SU-DHL-6 (cell line): ENCODE measurements at regions not wholly inside any gene's neighbourhood (a gene's known extent, or its start where the extent isn't known, plus 50 kb on each side); places are given as distances from the start of the nearest gene placed in this dataset.

Experiments used
- H2AFZ ChIP-seq: fragments of 200-600 bp; sonication (generic); 2 replicates; pipeline ENCODE4 v1.6.1; 2014; ENCODE audit warnings: low read depth, mild to moderate bottlenecking, moderate library complexity, mixed read lengths, antibody characterized with exemption, low read length; ENCODE audit not compliant: severe bottlenecking
- H3F3A ChIP-seq: fragments of 200-600 bp; shearing (Covaris generic); 2 replicates; pipeline ENCODE4 v1.6.0; 2016; ENCODE audit warnings: antibody characterized with exemption, mild to moderate bottlenecking; ENCODE audit not compliant: insufficient read depth
- H3K27ac ChIP-seq: fragments of 200-600 bp; sonication (generic); 2 replicates; pipeline ENCODE4 v1.5.1; 2016; ENCODE audit warnings: low read depth, mild to moderate bottlenecking, low read length, moderate library complexity, mixed read lengths
- H3K27me3 ChIP-seq: fragments of 200-600 bp; sonication (generic), shearing (Covaris generic); 2 replicates; pipeline ENCODE4 v1.6.0; 2014; ENCODE audit warnings: mild to moderate bottlenecking, low read length
- H3K36me3 ChIP-seq: fragments of 200-600 bp; sonication (generic); 2 replicates; pipeline ENCODE4 v1.6.1; 2014; ENCODE audit warnings: mild to moderate bottlenecking, low read length, mixed read lengths
- H3K4me2 ChIP-seq: fragments of 300-600, 200-600 bp; shearing (Covaris generic), sonication (generic); 2 replicates; pipeline ENCODE4 v1.6.0; 2014; ENCODE audit warnings: low read length, low read depth, mild to moderate bottlenecking; ENCODE audit not compliant: poor library complexity, severe bottlenecking
- H3K4me3 ChIP-seq: fragments of 200-600 bp; sonication (generic); 2 replicates; pipeline ENCODE4 v1.5.1; 2014; ENCODE audit warnings: antibody characterized with exemption, low read length, mild to moderate bottlenecking, mixed read lengths; ENCODE audit not compliant: insufficient read depth, poor library complexity, severe bottlenecking
- H3K79me2 ChIP-seq: fragments of 200-600 bp; sonication (generic); 2 replicates; pipeline ENCODE4 v1.6.1; 2014; ENCODE audit warnings: mild to moderate bottlenecking, low read length, moderate library complexity; ENCODE audit not compliant: insufficient read depth
- H3K9ac ChIP-seq: fragments of 200-600 bp; sonication (generic); 2 replicates; pipeline ENCODE4 v1.7.0; 2014; ENCODE audit warnings: mild to moderate bottlenecking, low read length
- H3K9me2 ChIP-seq: fragments of 200-600 bp; sonication (generic); replicated peaks from 2 replicates; pipeline ENCODE4 v1.6.1; 2014; ENCODE audit warnings: low read length; ENCODE audit not compliant: insufficient read depth
- H3K9me3 ChIP-seq: fragments of 200-600 bp; sonication (generic); 2 replicates; pipeline ENCODE4 v1.6.1; 2014; ENCODE audit warnings: low read length, mixed read lengths; ENCODE audit not compliant: insufficient read depth
- H4K20me1 ChIP-seq: fragments of 200-600 bp; sonication (generic); 2 replicates; pipeline ENCODE4 v1.6.1; 2014; ENCODE audit warnings: low read depth, mild to moderate bottlenecking, antibody characterized with exemption, low read length, moderate library complexity, mixed read lengths
- EZH2phosphoT487 ChIP-seq: fragments of 200-600 bp; sonication (generic), shearing (Covaris generic); conservative IDR thresholded peaks from 2 replicates; pipeline ENCODE4 v1.6.1; 2018; ENCODE audit warnings: mild to moderate bottlenecking, antibody characterized with exemption, low read length, moderate library complexity, mixed read lengths
- TF ChIP-seq, protein P1 (sequence below): fragments of 200-600 bp; sonication (generic); IDR thresholded peaks from one replicate; pipeline ENCODE4 v1.5.1; 2017; ENCODE audit warnings: antibody characterized with exemption, mild to moderate bottlenecking, low read length, moderate library complexity; ENCODE audit not compliant: insufficient read depth, poor library complexity, severe bottlenecking

DNA sequence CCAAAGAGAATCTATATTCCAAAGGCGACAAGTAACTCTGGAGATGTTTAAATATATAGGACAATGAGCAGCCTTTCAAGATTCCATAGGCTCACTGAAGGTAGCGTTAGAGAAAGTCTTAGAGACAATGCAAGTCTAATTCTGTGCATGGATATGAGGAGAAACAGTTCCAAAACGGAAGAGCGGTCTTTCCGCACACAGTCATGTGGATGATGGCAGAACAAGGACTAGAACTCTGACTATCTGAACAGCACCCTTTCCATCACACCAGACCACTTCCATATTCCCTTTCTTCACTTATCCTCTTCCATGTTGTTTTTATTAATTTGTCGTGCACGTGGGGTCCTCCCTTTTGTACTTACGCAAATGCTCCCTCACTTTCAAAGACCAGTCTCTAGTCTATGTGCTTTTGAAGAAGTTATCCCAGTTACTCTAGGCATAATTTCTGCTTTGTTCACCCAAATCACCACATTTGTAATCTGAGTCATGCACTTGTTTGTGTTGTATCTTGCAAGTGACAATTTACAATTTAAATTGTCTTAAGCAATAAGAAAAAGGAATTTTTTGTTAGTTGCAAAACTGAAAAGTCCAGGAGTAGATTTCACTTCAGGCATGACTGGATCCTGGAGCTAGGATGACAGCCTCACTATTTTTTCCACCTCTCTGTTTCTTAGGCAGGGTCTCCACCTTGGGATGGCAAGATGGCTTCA, 116.0 kb upstream of the ADRA1B start:
- no peaks in the 10 kb centered on the region for H3K36me3 ChIP-seq
- H3K27ac ChIP-seq, result no peak overlapping the region
- no peak for TF ChIP-seq EZH2phosphoT487
- TF ChIP-seq, protein P1, sequence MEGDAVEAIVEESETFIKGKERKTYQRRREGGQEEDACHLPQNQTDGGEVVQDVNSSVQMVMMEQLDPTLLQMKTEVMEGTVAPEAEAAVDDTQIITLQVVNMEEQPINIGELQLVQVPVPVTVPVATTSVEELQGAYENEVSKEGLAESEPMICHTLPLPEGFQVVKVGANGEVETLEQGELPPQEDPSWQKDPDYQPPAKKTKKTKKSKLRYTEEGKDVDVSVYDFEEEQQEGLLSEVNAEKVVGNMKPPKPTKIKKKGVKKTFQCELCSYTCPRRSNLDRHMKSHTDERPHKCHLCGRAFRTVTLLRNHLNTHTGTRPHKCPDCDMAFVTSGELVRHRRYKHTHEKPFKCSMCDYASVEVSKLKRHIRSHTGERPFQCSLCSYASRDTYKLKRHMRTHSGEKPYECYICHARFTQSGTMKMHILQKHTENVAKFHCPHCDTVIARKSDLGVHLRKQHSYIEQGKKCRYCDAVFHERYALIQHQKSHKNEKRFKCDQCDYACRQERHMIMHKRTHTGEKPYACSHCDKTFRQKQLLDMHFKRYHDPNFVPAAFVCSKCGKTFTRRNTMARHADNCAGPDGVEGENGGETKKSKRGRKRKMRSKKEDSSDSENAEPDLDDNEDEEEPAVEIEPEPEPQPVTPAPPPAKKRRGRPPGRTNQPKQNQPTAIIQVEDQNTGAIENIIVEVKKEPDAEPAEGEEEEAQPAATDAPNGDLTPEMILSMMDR, result no peak

GRCh38 chr5:159801303-159801702, 115.0 kb upstream of the ADRA1B start:
- TF ChIP-seq, protein P1, result no peak
- no peak for TF ChIP-seq EZH2phosphoT487
- no peak overlapping the region for H3K4me3 ChIP-seq

More for the DNA sequence above, 116.0 kb upstream of the ADRA1B start:
- Histone ChIP-seq H3K9me2 (no peaks in the 10 kb centered on the region), H3K4me2 (no peak overlapping the region), H4K20me1 (no peaks in the 10 kb centered on the region), H3K9ac (no peak overlapping the region), H3K4me3 (no peak overlapping the region), H3F3A (no peaks in the 10 kb centered on the region), H3K79me2 (no peaks in the 10 kb centered on the region), H3K27me3 (no peaks in the 10 kb centered on the region), H2AFZ (no peak overlapping the region), H3K9me3 (no peaks in the 10 kb centered on the region)

DNA sequence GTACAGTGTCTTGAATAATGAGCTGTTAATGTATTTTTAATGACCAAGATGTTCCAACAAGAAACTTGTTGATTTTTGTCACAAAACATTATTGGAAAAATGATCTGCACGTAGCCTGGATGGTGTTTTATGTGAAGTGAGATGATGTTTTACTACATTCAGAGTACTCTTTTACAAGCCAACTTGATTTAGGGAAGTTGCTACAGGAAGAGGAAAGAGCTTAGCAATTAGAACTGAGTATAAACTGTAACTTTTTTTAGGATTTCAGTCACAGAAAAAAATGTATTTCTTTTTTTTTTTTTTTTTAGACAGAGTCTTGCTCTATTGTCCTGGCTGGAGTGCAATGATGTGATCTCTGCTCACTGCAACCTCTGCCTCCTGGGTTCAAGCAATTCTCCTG, 113.6 kb upstream of the ADRA1B start:
- TF ChIP-seq EZH2phosphoT487, result no peak
- TF ChIP-seq, protein P1, result no peak
- Histone ChIP-seq H4K20me1 (no peaks in the 10 kb centered on the region), H3K4me3 (no peak overlapping the region), H2AFZ (no peak overlapping the region), H3K27me3 (no peaks in the 10 kb centered on the region), H3K79me2 (no peaks in the 10 kb centered on the region), H3K9ac (no peak overlapping the region), H3K4me2 (no peak overlapping the region), H3K36me3 (no peaks in the 10 kb centered on the region), H3F3A (no peaks in the 10 kb centered on the region), H3K9me3 (no peaks in the 10 kb centered on the region), H3K27ac (no peak overlapping the region), H3K9me2 (no peaks in the 10 kb centered on the region)

More at GRCh38 chr5:159801303-159801702, 115.0 kb upstream of the ADRA1B start:
- no peaks in the 10 kb centered on the region for H3K36me3 ChIP-seq
- H4K20me1 ChIP-seq, result no peaks in the 10 kb centered on the region
- no peak overlapping the region for H3K4me2 ChIP-seq
- H3K27me3 ChIP-seq, result no peaks in the 10 kb centered on the region
- no peaks in the 10 kb centered on the region for H3K9me3 ChIP-seq
- no peaks in the 10 kb centered on the region for H3K79me2 ChIP-seq
- no peaks in the 10 kb centered on the region for H3K9me2 ChIP-seq
- no peaks in the 10 kb centered on the region for H3F3A ChIP-seq
- no peak overlapping the region for H2AFZ ChIP-seq
- no peak overlapping the region for H3K9ac ChIP-seq
- no peak overlapping the region for H3K27ac ChIP-seq
